Activated CD4-positive, alpha-beta T cell treated with anti-CD3 and anti-CD28 coated beads for 48 hours (primary cell): ENCODE measurements at regions not wholly inside any gene's neighbourhood (a gene's known extent, or its start where the extent isn't known, plus 50 kb on each side); places are given as distances from the start of the nearest gene placed in this dataset.

Source experiments
- DNase-seq: peaks from one replicate; pipeline ENCODE4 v3.0.0-alpha.2; 2020

DNA sequence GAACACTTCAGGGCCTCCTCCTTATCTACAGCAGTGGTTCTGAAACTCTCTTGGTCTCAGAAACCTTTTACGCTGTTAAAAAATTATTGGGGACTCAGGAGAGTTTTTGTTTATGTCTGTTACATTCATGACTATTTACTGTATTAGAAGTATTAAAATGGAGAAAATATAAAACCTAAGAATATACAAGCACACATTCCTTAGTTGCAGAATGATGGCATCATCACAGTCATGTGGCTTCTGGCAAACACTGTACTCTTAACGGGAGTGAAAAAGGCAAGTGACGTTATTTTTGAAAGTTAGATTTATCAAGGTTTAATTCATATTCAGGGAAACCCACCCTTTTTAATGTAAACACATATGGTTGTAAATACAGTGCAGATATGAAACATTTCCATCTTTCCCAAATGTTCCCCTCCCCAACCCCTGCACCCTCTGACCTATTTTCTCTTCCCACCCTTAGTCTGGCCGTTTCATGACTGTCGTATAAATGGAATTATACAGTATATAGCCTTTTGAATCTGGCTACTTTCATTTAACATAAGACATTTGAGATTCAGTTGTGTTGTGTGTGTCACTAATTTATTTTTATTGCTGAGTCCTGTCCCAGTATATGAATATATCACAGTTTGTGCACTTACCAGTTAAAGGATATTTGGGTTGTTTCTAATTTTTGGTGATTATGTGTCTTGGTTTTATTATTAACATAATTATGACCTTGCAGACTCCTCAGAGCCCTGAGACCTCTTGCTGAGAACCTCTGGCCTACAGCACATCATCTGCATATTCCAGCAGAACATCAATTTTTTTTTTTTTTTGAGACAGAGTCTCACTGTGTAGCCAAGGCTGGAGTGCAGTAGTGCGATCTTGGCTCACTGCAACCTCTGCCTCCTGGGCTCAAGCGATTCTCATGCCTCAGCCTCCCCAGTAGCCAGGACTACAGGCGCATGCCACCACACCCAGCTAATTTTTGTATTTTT is 457.0 kb downstream of the PCNX1 start:
- no peak for DNase-seq

DNA sequence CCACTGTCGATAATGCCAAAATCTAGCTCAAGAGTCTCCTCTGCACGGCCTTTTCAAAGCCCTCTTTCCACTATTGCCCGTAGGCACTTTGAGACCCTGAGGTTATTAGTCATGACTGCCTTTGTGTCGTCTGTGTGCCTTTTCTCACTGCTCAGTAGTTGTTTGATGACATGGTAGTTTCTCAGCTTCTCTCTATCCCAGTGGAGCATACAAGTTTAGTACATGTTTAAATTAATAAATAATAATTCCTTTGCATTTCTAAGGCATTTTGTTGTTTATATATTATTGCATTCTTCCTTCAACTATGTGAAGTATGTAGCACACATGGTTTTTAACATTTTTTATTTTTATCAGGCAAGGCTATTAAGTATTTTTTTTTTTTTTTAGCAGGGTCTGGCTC is 458.1 kb downstream of the PCNX1 start:
- DNase-seq, result no peak

DNA sequence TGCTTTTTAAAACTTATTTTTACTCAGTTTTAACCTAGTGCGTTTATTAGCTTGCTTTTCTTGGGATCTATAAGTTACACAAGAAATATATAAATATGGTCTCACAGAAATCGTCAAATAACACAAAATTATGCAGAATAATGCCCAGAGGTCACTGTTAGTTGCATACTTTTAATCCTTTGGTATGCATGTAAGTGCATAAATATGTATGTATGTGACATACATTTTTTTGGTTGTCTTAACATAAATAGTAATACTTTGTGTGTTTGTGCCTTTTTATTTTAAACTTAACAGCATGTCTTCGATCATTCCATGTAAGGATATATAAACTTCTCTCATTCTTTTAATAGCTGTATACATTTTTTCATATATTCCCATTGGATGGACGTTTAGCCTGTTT is 459.6 kb downstream of the PCNX1 start:
- no peak for DNase-seq

DNA sequence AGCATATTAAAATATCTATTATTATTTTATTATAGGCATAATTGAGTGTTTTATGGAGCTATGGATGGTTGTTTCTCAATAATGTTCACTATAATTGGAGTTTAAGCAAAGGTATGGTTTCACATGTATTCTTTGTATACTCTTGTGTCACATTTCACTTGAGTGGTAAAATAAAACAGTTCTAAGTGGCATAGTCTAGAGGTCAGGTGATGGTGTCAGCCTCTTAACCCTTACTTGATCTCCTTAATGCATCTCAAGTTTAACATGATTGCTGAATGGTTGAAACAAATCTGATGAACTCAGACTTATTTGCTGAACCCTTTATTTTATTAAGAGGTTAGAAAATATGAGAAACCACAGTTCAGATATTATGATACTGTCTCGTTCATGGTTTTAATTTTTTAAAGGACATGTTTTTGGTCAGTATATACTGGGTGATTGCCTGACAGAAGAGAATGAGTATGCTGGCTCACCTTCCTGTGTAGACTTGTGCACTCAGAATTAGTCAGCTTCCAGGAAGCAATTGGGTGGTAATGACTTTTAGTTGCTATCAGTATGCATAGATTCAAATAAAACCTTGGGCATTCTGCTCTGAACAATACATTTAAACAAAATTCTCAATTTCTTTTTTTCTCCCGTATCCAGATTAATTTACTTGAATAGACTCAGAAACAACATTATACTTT is 464.6 kb downstream of the PCNX1 start:
- no peak for DNase-seq

DNA sequence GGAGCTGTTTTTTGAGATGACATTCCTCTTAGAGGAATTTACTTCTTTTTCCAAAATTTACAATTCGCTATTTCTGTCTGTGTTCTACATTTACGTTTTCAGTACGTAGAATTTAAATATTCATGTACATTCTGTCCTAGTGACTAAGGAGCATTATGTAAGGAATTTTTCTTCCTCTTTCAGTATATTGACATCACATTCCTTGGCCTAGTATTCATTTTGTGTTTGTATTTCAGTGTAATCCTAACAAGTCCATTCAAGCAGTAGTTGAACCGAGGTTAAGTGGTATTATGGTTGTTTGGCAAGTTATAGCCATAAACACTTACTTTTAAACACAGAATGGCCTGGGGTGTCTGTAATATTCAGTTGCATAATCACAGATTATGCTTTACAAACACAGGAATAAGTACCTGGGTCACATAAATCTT is 465.2 kb downstream of the PCNX1 start:
- DNase-seq, result no peak

DNA sequence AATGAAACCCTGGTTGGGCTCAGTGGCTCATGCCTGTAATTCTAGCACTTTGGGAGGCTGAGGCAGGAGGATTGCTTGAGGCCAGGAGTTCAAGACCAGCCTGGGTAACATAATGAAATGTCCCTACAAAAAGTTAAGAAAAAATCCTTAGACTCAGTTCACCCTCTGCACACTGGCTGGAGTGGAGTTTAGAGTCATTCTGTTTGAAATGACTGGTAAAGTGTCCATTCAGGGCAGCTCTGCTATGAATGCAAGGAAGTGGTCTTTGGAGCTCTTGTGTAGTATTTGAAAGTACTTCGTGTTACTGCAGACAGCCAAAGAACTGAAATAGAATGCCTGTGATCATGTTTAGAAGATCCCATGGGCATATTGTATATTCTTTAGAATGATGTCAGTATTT is 466.5 kb downstream of the PCNX1 start:
- DNase-seq, result no peak

DNA sequence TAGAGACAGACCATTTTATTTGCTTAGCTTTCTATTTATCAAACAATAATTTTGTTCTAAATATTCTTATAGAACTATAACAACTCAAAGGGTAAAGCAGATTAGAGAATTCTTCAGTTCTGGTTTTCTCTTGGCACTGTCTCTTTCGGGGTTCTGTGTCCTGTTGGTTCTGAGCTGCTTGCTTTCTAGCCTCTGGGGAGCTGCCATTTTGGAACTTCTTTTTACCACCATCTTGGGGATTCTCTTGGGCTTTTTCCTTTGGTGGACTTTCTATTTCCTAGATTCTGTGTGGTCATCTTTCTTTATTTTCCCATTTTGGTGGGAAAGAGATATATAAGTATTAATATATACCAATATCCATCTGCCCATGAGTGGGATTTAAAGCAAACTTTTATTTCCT is 467.7 kb downstream of the PCNX1 start:
- DNase-seq, result no peak

DNA sequence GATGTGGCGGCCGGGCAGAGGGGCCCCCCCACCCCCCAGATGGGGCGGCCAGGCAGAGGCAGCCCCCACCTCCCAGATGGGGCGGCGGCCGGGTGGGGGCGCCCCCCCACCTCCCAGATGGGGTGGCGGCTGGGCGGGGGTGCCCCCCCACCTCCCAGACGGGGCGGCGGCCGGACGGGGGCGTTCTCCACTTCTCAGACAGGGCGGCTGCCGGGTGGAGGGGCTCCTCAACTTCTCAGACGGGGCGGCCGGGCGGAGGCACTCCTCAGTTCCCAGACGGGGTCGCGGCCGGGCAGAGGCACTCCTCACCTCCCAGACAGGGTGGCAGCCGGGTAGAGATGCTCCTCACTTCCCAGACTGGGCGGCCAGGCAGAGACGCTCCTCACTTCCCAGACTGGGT is 469.8 kb downstream of the PCNX1 start:
- no peak for DNase-seq

DNA sequence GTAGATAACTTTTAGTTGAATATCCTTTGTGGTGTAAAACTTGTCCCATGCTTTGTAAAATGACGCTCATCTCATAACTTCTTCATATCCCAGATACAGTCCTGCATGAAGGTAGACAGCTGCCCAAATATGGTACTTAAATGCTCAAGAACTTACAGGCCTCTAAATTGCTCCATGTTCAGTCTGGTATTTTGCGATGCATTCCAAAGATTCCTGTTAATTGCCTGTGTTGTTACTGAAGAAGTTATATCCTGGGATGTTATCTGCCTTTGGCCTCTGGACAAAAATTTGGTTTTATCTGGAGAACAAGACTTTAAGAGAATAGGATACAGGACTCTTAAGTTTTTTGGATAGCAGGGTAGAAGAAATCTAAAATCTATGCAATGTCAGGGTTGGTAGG is 473.0 kb downstream of the PCNX1 start:
- no peak for DNase-seq

DNA sequence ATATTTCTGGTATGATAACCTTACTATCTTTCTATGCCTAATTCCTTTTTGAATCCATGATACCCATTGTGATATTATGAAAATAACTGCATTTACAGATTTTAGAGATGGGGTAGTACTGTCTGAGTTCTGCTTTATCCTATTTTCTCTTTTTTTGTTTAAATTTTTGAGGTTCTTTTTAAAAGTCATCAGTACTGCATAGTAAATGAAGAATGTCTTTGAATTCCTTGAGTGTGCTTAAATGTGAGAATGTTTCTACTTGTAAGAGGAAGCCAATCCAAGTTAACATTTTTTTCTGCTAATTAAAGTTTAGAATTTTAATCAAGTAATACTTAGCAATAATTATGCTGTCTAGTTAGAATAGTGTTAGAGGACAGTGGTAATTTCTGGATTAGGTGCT is 474.6 kb downstream of the PCNX1 start:
- no peak for DNase-seq

DNA sequence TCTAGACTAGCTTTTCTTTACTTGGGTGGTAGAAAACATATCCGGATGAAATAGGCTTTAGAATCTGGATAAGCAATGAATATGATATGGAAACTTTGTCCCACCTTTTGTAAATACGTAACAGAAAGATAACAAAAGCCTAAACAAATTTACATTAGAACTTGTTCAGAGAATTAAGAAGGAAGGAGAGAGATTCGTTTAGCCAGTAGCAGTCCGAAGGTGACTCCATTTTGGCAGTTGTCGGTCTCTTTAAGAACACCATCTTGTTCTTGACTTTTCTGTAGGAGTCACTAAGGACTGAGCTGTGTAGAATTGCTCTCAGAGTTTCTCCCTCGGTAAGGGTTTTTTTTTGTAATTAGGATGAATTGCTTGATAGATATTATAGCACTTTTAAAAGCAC is 475.1 kb downstream of the PCNX1 start:
- no peak for DNase-seq

DNA sequence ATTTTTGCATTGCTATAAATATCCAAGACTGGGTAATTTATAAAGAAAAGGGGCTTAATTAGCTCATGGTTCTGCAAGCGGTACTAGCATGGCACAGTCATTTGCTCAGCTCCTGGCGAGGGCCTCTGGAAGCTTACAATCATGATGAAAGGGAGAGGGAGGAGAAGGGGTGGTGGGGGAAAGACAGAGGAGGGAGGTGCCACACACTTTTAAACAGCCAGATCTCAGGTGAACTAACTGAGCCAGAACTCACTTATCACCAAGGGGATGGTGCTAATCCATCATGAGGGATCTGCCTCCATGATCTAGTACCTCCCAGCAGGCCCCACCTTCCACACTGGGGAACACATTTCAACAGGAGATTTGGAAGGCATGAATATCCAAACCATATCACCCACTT is 476.3 kb downstream of the PCNX1 start:
- no peak for DNase-seq

DNA sequence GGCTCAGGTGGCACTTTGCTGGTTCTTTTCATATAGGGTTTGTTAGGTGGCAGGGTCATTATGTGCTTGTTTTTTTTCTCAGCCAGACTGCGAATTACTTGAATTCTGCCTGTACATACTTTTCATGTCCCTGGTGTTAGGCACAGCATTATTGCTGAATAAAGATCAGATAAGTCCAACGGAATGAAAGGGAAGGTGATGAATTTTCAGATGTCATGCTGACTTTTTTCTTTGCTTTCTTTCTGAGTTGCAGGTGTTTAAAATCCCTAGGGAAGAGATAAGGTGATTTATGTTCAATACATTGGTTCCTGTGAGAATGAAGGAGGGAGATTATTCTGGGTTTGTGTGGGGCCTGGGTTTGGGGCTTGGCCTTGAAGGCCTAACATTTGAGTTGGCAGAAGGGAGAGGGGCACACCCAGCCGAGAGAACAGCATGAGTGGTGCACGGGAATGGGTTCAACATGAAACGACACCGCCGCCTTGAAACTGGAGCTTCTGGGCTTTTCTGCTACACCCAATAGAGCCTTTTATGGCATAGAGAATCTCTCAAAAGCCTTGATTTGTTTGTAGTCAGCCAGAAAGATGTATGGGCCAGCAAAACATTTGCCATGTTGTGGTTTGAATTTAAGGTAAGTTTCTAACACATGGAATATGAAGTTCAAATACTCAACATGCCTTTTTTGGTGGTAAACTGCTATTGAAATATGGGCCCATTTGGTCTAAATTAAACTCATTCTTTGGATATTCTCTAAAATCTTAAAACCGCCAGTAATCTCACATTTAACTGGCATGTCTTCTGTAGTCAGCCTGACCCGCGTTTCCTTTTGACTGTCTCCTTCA is 477.0 kb downstream of the PCNX1 start:
- no peak for DNase-seq

DNA sequence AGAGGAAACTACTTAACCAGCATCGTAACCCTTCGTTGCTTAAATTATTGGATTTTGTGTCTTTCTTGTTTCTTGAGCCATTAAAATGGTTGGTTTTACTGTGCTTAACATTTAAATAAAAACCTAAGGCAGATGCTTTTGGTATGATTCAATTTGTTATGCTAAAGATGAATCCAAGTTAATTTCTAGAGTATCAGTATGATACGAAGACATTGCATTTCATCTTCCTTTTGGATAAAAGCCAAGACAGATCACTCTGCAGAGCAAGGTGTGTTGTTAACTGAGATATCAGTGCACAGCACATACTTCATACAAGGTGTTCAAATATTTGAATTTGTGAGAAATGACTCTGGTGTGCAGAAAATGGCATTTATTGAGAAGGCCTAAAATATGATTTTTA is 480.5 kb downstream of the PCNX1 start:
- DNase-seq, result no peak

DNA sequence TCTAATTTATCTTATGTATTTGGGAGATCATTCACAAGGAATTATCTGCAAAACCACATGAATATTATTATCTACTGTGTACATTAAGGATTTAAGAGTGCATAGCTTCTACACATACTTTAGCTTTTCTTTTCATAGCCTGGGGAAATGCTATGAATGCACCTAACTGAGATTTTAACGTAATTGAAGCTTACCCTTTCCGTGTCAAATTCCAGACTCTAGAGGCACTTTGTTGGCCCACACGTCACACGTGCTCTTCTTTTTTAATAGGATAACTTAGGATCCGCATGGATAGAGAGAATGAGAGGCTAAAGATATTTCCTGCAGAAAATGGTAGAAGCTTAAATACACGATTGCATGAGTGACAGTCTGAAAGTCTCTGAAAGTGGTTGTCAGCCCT is 481.1 kb downstream of the PCNX1 start:
- DNase-seq, result no peak

DNA sequence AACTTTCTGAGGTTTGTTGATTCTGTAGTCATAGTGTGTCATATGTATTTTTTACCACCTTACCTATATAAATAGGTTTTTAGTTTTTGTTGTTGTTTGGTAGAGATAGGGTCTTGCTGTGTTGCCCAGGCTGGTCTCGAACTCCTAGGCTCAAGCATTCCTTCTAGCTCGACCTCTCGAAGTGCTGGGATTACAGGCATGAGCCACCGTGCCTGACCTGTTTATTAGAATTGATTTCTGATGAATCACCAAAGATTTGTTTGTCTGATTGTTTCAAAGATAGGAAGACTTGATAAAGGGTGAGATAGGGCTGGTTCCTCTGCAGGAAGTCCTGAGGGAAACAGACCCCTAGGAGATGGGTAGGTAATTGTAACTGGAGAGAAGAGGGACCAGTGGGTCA is 481.6 kb downstream of the PCNX1 start:
- no peak for DNase-seq

DNA sequence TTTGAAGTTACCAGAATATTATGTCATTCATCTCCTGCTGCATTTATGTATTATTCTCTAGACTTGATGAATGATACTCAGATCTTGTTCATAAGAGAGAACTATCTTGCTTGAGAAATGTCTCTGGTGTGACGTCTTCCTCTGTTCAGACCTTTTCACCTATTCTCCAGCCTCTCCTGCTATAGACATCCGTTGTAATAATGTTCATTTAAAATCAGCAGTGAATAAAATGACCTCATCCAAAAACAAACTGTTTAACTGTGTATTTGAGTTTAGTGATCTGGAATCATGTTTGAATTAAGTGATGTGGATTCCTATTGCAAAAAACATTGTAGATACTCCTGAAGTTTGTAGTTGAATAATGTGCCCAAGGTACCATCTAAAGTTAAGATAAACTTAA is 487.1 kb downstream of the PCNX1 start:
- no peak for DNase-seq

DNA sequence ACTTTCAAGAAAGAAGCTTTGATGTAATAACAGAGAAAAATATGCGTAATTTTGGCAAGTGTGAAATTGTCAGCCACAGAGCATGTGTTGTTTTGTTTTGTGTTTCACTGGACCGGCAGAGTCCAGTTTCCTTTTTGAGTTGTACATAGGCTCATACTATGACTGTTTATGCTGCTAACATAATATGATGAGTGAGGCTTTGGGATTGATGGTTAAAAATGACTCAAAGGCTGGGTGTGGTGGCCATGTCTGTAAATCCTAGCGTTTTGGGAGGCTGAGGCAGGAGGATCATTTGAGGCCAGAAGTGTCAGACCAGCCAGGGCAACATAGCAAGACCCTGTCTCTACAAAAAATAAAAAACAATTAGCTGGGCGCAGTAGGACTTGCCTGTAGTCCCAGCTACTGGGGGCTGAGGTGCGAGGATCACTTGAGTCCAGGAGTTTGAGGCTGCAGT is 487.9 kb downstream of the PCNX1 start:
- DNase-seq, result peak; percentile 22

DNA sequence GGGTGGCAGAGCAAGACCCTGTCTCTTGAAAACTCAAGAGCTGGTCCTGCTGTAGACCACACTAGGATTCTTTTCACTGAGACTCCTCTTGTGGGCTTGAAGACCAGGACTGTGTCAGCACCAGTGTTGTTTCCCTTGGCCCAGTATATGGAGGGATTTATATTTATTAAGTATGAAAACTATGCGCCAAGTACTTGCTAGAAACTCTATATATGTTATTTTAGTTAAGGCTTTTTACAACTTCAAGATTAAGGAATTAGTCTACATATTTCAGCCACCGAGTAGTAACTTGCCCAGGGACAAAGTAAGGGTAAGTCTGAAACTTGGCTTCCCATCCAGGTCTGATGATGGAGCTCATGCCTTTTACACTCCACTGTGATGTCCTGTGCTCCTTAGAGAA is 488.4 kb downstream of the PCNX1 start:
- DNase-seq, result no peak

DNA sequence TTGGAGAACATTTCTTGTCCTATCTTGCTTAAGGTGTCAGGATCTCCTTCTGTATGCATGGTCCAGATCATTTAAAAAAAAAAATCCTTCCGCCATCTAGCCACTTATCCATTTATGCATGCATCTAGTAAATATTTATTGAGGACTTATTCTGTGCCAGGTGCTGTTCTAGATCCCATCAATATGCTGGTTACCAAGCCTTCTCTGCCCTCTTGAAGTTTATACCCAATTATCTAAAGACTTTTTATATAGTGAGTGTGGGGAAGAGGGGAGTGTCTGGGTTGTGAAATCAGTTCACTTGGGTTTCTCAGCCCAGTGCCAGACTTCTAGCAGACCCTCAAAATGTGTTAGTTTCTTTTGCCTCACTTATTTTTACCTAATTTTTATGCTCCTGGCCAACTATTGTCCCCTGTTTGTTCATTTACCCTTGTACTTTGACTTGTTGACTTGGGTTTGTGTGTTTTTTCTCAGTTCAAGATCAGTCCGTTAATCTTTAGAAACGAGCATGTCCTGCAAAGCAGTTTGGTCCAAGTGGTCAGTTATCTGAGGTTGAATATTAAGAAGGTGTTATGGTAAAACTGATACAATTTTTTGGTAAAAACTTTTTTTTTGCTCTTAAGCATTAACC is 488.9 kb downstream of the PCNX1 start:
- no peak for DNase-seq

DNA sequence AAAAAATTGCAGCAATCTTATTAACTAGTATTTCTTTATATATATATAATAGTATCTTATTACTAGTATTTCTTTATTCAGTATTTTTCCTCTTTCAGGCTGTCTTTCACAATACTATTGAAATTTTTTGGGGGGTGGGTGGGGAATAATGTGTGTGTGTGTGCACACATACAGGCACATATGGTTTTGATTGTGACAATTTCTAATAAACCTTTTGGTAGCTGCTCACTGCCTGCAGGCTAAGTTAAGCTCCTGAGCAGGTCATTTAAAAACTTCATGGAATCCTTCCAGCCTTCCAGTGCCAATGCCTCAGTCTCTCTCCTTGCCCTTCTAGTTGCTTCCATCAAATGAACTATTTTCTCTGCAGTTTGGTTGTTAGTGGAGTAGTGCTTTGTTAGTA is 490.1 kb downstream of the PCNX1 start:
- DNase-seq, result no peak

DNA sequence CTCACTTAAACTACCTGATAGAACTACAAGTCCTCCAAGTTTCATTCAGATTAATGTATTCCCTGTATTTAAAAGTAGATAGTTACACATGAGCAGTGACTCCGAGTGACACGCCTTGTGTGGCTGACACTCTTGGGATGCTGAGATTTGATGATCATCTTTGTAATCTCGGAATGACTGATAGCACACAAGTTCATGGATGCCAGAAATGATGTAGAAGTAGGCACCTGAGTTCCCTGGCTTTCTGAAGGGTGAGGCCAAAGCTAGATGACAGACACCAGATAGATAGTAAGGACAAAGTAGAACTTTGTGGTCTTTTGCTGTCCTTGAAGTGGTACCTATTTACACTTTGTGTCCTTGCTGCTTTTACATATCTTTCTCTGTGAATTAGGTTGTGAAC is 491.2 kb downstream of the PCNX1 start:
- DNase-seq, result no peak

DNA sequence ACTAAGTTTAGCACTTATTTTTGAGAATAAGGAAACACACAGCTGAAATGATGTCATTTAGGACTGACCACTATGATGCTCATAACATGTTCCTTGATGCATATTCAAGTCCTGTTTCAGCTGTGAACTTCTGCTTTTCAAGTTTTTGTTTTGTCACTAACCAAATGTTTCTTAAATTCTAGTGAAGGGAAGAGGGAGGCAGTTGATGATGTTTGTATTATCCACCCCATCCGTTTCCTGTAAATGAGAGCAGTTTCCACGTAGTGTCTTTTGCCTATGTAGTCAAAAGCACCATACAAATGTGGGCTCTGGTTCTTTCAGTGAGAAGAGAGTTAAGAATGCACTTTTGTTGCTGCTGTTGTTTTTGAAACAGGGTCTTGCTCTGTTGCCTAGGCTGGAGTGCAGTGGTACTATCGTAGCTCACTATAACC is 491.8 kb downstream of the PCNX1 start:
- no peak for DNase-seq
